A673 (cell line): ENCODE measurements at regions not wholly inside any gene's neighbourhood (a gene's known extent, or its start where the extent isn't known, plus 50 kb on each side); places are given as distances from the start of the nearest gene placed in this dataset.

Experiments
- CTCF ChIP-seq: fragments of 300-800, 200-600 bp; sonication (generic); conservative IDR thresholded peaks from 2 replicates; pipeline ENCODE4 v1.5.1; 2017; ENCODE audit warnings: low read depth, mild to moderate bottlenecking, antibody characterized with exemption, low read length, moderate library complexity, mixed read lengths
- EZH2 ChIP-seq: fragments of 200-600 bp; sonication (generic); IDR thresholded peaks from 2 replicates; pipeline ENCODE4 v1.6.1; 2017; ENCODE audit warnings: borderline replicate concordance, low read depth, mild to moderate bottlenecking, mixed read lengths, antibody characterized with exemption, low read length; ENCODE audit not compliant: poor library complexity, severe bottlenecking

- TF ChIP-seq CTCF (no peak), EZH2 (no peak)
Measured at GRCh38 chr16:59586331-59586730, 852.2 kb upstream of the GOT2 start.
